K562 (cell line): ENCODE measurements at regions not wholly inside any gene's neighbourhood (a gene's known extent, or its start where the extent isn't known, plus 50 kb on each side); places are given as distances from the start of the nearest gene placed in this dataset.

ENCODE experiments used
- ATAC-seq: fragments of 200-7000 bp; cut with Tn5 transposase; 3 replicates; pipeline ENCODE4 v1.9.1; 2020; ENCODE audit warnings: moderate library complexity
- BruUV-seq: library from RNA; stranded (reverse); fragments of 400-500 nt; replicated peaks from 2 replicates; lab custom pipeline; 2021; lab: Mats Ljungman, UMichigan
- CTCF ChIA-PET: fragments of 300-600 bp; formaldehyde crosslinking; extraction: SDS; loops from one replicate; lab custom pipeline; 2021; ENCODE audit warnings: low intra/inter-chr PET ratio; lab: Yijun Ruan, JAX
- POLR2A ChIA-PET: fragments of 300-600, 350-650 bp; sonication (Branson Sonifier 250); formaldehyde crosslinking; extraction: SDS; loops from one replicate; lab custom pipeline; 2021; ENCODE audit warnings: antibody characterized with exemption, inconsistent platforms; lab: Yijun Ruan, JAX
- DNase-seq, 4 experiments: peaks; one replicate each; pipeline versions ENCODE4 v3.0.0 to v3.0.0-alpha.2; 2011 to 2018; ENCODE audit warnings: low spot score in 3 of 4, mixed read lengths in 3 of 4; ENCODE audit errors: extremely low read depth in 1 of 4
- FAIRE-seq: peaks from 2 replicates; lab custom pipeline; 2011; peaks lifted over from hg19 to GRCh38; lab: Jason Lieb, UNC
- H2AFZ ChIP-seq: 2 replicates; pipeline ENCODE4 v1.6.0; 2011; ENCODE audit warnings: low read depth, low read length, control low read depth, inconsistent platforms
- H3K27ac ChIP-seq: fragments of 200-600 bp; 3 replicates; pipeline ENCODE4 v1.8.0; 2011; ENCODE audit warnings: low read depth, mild to moderate bottlenecking, control low read depth, inconsistent platforms, low read length, moderate library complexity, mixed read lengths; ENCODE audit errors: extremely low read depth
- H3K27me3 ChIP-seq, 2 experiments: fragments of 300-600 bp in 1 of 2; 2 replicates in 1 of 2; 3 replicates in 1 of 2; pipeline versions ENCODE4 v1.6.0 to v1.8.0; 2011; ENCODE audit warnings: inconsistent platforms in 2 of 2, low read length in 2 of 2, mild to moderate bottlenecking in 1 of 2, mixed read lengths in 1 of 2, moderate library complexity in 1 of 2; ENCODE audit not compliant: control insufficient read depth in 2 of 2, insufficient read depth in 2 of 2
- H3K36me3 ChIP-seq: fragments of 300-600 bp; 3 replicates; pipeline ENCODE4 v1.8.0; 2011; ENCODE audit warnings: mild to moderate bottlenecking, low read length, inconsistent platforms; ENCODE audit not compliant: control insufficient read depth, insufficient read depth
- H3K4me1 ChIP-seq, 2 experiments: fragments of 200-600 bp in 1 of 2; replicated peaks in 1 of 2; 2 replicates in 1 of 2; 3 replicates in 1 of 2; pipeline versions ENCODE4 v1.5.1 to v1.8.0; 2011; ENCODE audit warnings: inconsistent platforms in 2 of 2, low read length in 2 of 2, mild to moderate bottlenecking in 1 of 2, mixed read lengths in 1 of 2, moderate library complexity in 1 of 2; ENCODE audit not compliant: control insufficient read depth in 2 of 2, insufficient read depth in 2 of 2
- H3K4me2 ChIP-seq: 2 replicates; pipeline ENCODE4 v1.6.1; 2011; ENCODE audit warnings: low read length, control low read depth, inconsistent platforms, mixed read lengths; ENCODE audit not compliant: insufficient read depth
- H3K4me3 ChIP-seq: fragments of 200-600 bp; sonication (generic), shearing (Covaris generic); 2 replicates; pipeline ENCODE4 v1.5.1; 2016; ENCODE audit warnings: control low read depth, inconsistent platforms
- H3K79me2 ChIP-seq: fragments of 200-600 bp; 3 replicates; pipeline ENCODE4 v1.8.0; 2011; ENCODE audit warnings: low read length, inconsistent platforms; ENCODE audit not compliant: control insufficient read depth, insufficient read depth
- H3K9ac ChIP-seq, 2 experiments: 2 replicates each; pipeline versions ENCODE4 v1.6.0 to v1.6.1; 2011; ENCODE audit warnings: low read depth in 2 of 2, low read length in 2 of 2, control low read depth in 1 of 2, inconsistent platforms in 1 of 2, mild to moderate bottlenecking in 1 of 2, mixed read lengths in 1 of 2; ENCODE audit not compliant: insufficient read depth in 1 of 2
- H3K9me1 ChIP-seq: one replicate; pipeline ENCODE4 v1.6.0; 2011; ENCODE audit warnings: inconsistent platforms, mild to moderate bottlenecking, low read length, moderate library complexity; ENCODE audit not compliant: control insufficient read depth, insufficient read depth
- H3K9me3 ChIP-seq: replicated peaks from 2 replicates; pipeline ENCODE4 v1.5.1; 2011; ENCODE audit warnings: low read depth, low read length, inconsistent platforms; ENCODE audit not compliant: control insufficient read depth, insufficient read depth
- H4K20me1 ChIP-seq: replicated peaks from 2 replicates; pipeline ENCODE4 v1.6.1; 2011; ENCODE audit warnings: low read length, inconsistent platforms, mixed read lengths; ENCODE audit not compliant: control insufficient read depth, insufficient read depth
- FOXM1 ChIP-seq, 2 experiments: fragments of 450-650 bp in 1 of 2; sonication (generic) in 1 of 2; formaldehyde crosslinking in 1 of 2; IDR thresholded peaks; 2 replicates each; pipeline versions ENCODE4 v1.6.1 to v1.9.0; 2017 to 2022; ENCODE audit warnings: low read depth in 2 of 2, mild to moderate bottlenecking in 2 of 2, missing genetic modification reagents in 1 of 2, moderate library complexity in 1 of 2
- HDAC1 ChIP-seq, 2 experiments: fragments of 450-650 bp; IDR thresholded peaks; 2 replicates each; pipeline ENCODE4 v1.6.1; 2016 to 2017; ENCODE audit warnings: inconsistent platforms in 1 of 2, mild to moderate bottlenecking in 1 of 2, moderate library complexity in 1 of 2
- NFXL1 ChIP-seq: fragments of 450-650 bp; formaldehyde crosslinking; IDR thresholded peaks from 2 replicates; pipeline ENCODE4 v1.4.0; 2021; ENCODE audit warnings: mild to moderate bottlenecking
- NKRF ChIP-seq: fragments of 450-650 bp; IDR thresholded peaks from 2 replicates; pipeline ENCODE4 v1.6.1; 2016; ENCODE audit warnings: borderline replicate concordance
- TEAD1 ChIP-seq, 2 experiments: fragments of 450-650 bp in 1 of 2; sonication (generic) in 1 of 2; formaldehyde crosslinking; IDR thresholded peaks; 2 replicates each; pipeline versions ENCODE4 v1.4.0 to v1.8.0; 2020 to 2022; ENCODE audit warnings: mild to moderate bottlenecking in 2 of 2, missing genetic modification reagents in 1 of 2
- ZNF133 ChIP-seq: fragments of 250-450 bp; sonication (Bioruptor Pico); IDR thresholded peaks from 2 replicates; pipeline ENCODE4 v1.4.0; 2020; ENCODE audit warnings: mild to moderate bottlenecking
- WGBS: fragments of 100-300 bp; shearing (Covaris generic); methylation state at CpG from one replicate; pipeline ENCODE4 v1.1.6; 2016; ENCODE audit warnings: low coverage, mixed read lengths; ENCODE audit not compliant: insufficient coverage; ENCODE audit errors: missing lambda C conversion rate; 5-methylcytosine and 5-hydroxymethylcytosine counted together
- in situ Hi-C: fragments of 300-500 bp; cut with MboI; formaldehyde crosslinking; loops from 4 replicates; pipeline ENCODE4 v1.15.0; 2018; ENCODE audit warnings: inconsistent platforms, mixed read lengths
- intact Hi-C: fragments of 100-400 bp; cut with micrococcal nuclease; formaldehyde crosslinking; loops from 2 replicates; pipeline ENCODE4 v1.14.2; 2022

- DNase-seq (no peak), ATAC-seq (no peak), FAIRE-seq (no peak)
- no peak overlapping the region for H2AFZ ChIP-seq
- no peak for TF ChIP-seq TEAD1 (CRISPR knock-in tag; IDR thresholded peaks at IDR 0.05)
- ChIA-PET POLR2A (interaction anchor here (0.8 to 4.9 kb wide), 7 partner anchors 8 to 50 kb away, joined by 3 to 33 read pairs (median 4); no protein-coding TSS in a partner anchor), CTCF (interaction anchor here (0.6 kb wide), 1 partner anchor 31 kb away, joined by 3 read pairs; no protein-coding TSS in a partner anchor)
- no peak overlapping the region for H3K27ac ChIP-seq
- H3K9me3 ChIP-seq: no peaks in the 10 kb centered on the region
- intact Hi-C loops: no loop called here
- no peak overlapping the region for H3K9ac ChIP-seq
- H3K4me2 ChIP-seq: no peak overlapping the region
- BruUV-seq: no TSS peak
- H3K79me2 ChIP-seq: no peaks in the 10 kb centered on the region
- in situ Hi-C loops: no loop called here
- H3K27me3 ChIP-seq: peaks cover 0 to 27% of the 10 kb centered on the region in 2 experiments; a peak in 2 of 5 replicates
- under 1% methylated on average over 6 of the region's 6 CpGs for WGBS
- H3K9me1 ChIP-seq: peaks cover 3% of the 10 kb centered on the region
- no peak overlapping the region for H3K4me3 ChIP-seq
- H3K36me3 ChIP-seq: no peaks in the 10 kb centered on the region
- peaks cover 0 to 11% of the 10 kb centered on the region in 2 experiments; a peak in 3 of 5 replicates for H3K4me1 ChIP-seq
- H4K20me1 ChIP-seq: peaks cover 18% of the 10 kb centered on the region
Measured at GRCh38 chr22:22716136-22716665, 71.8 kb downstream of the GGTLC2 start.

DNA sequence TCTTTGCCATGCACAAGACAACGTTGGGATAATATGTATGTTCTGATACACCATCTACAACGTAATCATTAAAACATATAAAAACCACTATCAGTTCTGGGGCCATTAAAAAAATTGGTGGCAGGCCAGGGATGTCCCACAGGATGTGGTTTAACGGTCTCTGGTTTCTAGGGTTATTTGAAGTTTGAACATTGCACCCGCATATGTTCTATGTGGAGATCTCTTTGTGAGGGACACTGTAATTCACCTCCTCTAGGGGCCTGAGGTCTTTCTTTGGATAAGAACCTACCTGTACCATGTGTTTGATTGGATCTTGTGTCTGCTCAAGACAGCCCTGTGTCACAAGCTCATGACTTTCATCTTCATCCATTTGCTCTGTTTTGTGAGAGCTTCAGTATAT lies 73.2 kb downstream of the GGTLC2 start:
- in situ Hi-C loops: no loop called here
- Histone ChIP-seq H2AFZ (no peak overlapping the region), H4K20me1 (peaks cover 5% of the 10 kb centered on the region; the same call in 1 of the 2 replicates), H3K36me3 (no peaks in the 10 kb centered on the region), H3K4me1 (peaks cover 0 to 25% of the 10 kb centered on the region in 2 experiments; a peak in 3 of 5 replicates), H3K9me3 (no peaks in the 10 kb centered on the region), H3K79me2 (no peaks in the 10 kb centered on the region), H3K9ac (no peak overlapping the region), H3K27me3 (peaks cover 0 to 23% of the 10 kb centered on the region in 2 experiments; a peak in 2 of 5 replicates), H3K4me2 (no peak overlapping the region), H3K9me1 (peaks cover 3% of the 10 kb centered on the region), H3K27ac (no peak overlapping the region), H3K4me3 (no peak overlapping the region)
- FAIRE-seq (no peak), DNase-seq (peak in 2 of 4 experiments; percentile 53 to 58), ATAC-seq (no peak)
- ChIA-PET CTCF (interaction anchor here (0.9 to 1.3 kb wide), 3 partner anchors 15 to 254 kb away, joined by 4 to 6 read pairs (median 4); no protein-coding TSS in a partner anchor), POLR2A (interaction anchor here (0.6 to 1.8 kb wide), 12 partner anchors 9 to 503 kb away, joined by 3 to 8 read pairs (median 3); no protein-coding TSS in a partner anchor)
- WGBS: 3% methylated on average over 4 of the region's 4 CpGs
- intact Hi-C loops: no loop called here
- no TSS peak for BruUV-seq
- TF ChIP-seq ZNF133 (no peak), NKRF (no peak), NFXL1 (CRISPR knock-in tag) (no peak), HDAC1 (IDR thresholded peaks at IDR 0.05) (no peak), FOXM1 (IDR thresholded peaks at IDR 0.05; ENCODE audit: low read depth) (no peak), FOXM1 (CRISPR knock-in tag; IDR thresholded peaks at IDR 0.05; ENCODE audit: low read depth) (no peak)
- TF ChIP-seq, all 486 proteins: peak for 0
